Left ventricle myocardium inferior (tissue), 1 donor: ENCODE measurements at regions not wholly inside any gene's neighbourhood (a gene's known extent, or its start where the extent isn't known, plus 50 kb on each side); places are given as distances from the start of the nearest gene placed in this dataset.

Experiments used
- DNase-seq: peaks from one replicate; pipeline ENCODE4 v3.0.0-alpha.2; 2020
- H3K27ac ChIP-seq: fragments of 200-600 bp; replicated peaks from 2 replicates; pipeline ENCODE4 v1.8.0; 2021
- H3K27me3 ChIP-seq: fragments of 200-600 bp; 2 replicates; pipeline ENCODE4 v1.8.0; 2021; ENCODE audit warnings: low read depth
- H3K36me3 ChIP-seq: fragments of 200-600 bp; 2 replicates; pipeline ENCODE4 v1.8.0; 2021
- H3K4me1 ChIP-seq: fragments of 200-600 bp; 2 replicates; pipeline ENCODE4 v1.8.0; 2021
- H3K4me3 ChIP-seq: fragments of 200-600 bp; 2 replicates; pipeline ENCODE4 v1.8.0; 2021; ENCODE audit warnings: mild to moderate bottlenecking, moderate library complexity
- H3K9me3 ChIP-seq: fragments of 200-600 bp; replicated peaks from 2 replicates; pipeline ENCODE4 v1.8.0; 2021
- CTCF ChIP-seq: fragments of 200-600 bp; IDR thresholded peaks from 2 replicates; pipeline ENCODE4 v1.8.0; 2021; ENCODE audit warnings: antibody characterized with exemption, mild to moderate bottlenecking, borderline replicate concordance
- intact Hi-C: fragments of 100-400 bp; cut with micrococcal nuclease; formaldehyde crosslinking; loops from one replicate; pipeline ENCODE4 v1.11.0; 2022
- donor health status: DM: no; HTN: yes; CAD: no; lungs with severe emphysema.

GRCh38 chr20:40046703-40047102, 642.3 kb downstream of the MAFB start:
- Histone ChIP-seq H3K9me3 (no peaks in the 10 kb centered on the region), H3K27me3 (no peaks in the 10 kb centered on the region), H3K4me3 (no peak overlapping the region), H3K4me1 (no peaks in the 10 kb centered on the region), H3K27ac (no peak overlapping the region), H3K36me3 (no peaks in the 10 kb centered on the region)
- TF ChIP-seq CTCF, result no peak
- intact Hi-C loops, result no loop called here
- DNase-seq, result no peak

GRCh38 chr20:40037511-40037910, 651.5 kb downstream of the MAFB start:
- no peak overlapping the region for H3K4me3 ChIP-seq
- TF ChIP-seq CTCF, result no peak
- intact Hi-C loops, result no loop called here
- H3K36me3 ChIP-seq, result no peaks in the 10 kb centered on the region
- no peaks in the 10 kb centered on the region for H3K27me3 ChIP-seq
- H3K27ac ChIP-seq, result no peak overlapping the region
- H3K4me1 ChIP-seq, result no peaks in the 10 kb centered on the region
- DNase-seq, result no peak
- H3K9me3 ChIP-seq, result peaks cover 9% of the 10 kb centered on the region

GRCh38 chr20:40029589-40029988, 659.4 kb downstream of the MAFB start:
- intact Hi-C loops, result no loop called here
- Histone ChIP-seq H3K27me3 (no peaks in the 10 kb centered on the region), H3K4me1 (no peaks in the 10 kb centered on the region), H3K27ac (no peak overlapping the region), H3K4me3 (no peak overlapping the region), H3K9me3 (no peaks in the 10 kb centered on the region), H3K36me3 (no peaks in the 10 kb centered on the region)
- DNase-seq, result no peak
- TF ChIP-seq CTCF, result no peak

- Histone ChIP-seq H3K4me1 (no peaks in the 10 kb centered on the region), H3K9me3 (no peaks in the 10 kb centered on the region), H3K36me3 (no peaks in the 10 kb centered on the region), H3K27me3 (peaks cover 3% of the 10 kb centered on the region), H3K4me3 (no peak overlapping the region), H3K27ac (no peak overlapping the region)
- intact Hi-C loops, result no loop called here
- TF ChIP-seq CTCF, result no peak
- no peak for DNase-seq
Observed at GRCh38 chr20:40019510-40019909, 669.5 kb downstream of the MAFB start.

- no peak overlapping the region for H3K27ac ChIP-seq
- H3K4me3 ChIP-seq, result no peak overlapping the region
- intact Hi-C loops, result no loop called here
- no peak for TF ChIP-seq CTCF
- no peaks in the 10 kb centered on the region for H3K4me1 ChIP-seq
- H3K27me3 ChIP-seq, result peaks cover 4% of the 10 kb centered on the region
- H3K36me3 ChIP-seq, result no peaks in the 10 kb centered on the region
- no peak for DNase-seq
- H3K9me3 ChIP-seq, result no peaks in the 10 kb centered on the region
Observed at GRCh38 chr20:40017765-40018164, 671.3 kb downstream of the MAFB start.

- intact Hi-C loops, result no loop called here
- no peaks in the 10 kb centered on the region for H3K4me1 ChIP-seq
- H3K4me3 ChIP-seq, result no peak overlapping the region
- peaks cover 4% of the 10 kb centered on the region for H3K27me3 ChIP-seq
- H3K36me3 ChIP-seq, result no peaks in the 10 kb centered on the region
- H3K27ac ChIP-seq, result no peak overlapping the region
- no peak for DNase-seq
- TF ChIP-seq CTCF, result no peak
- no peaks in the 10 kb centered on the region for H3K9me3 ChIP-seq
Observed at GRCh38 chr20:40016890-40017289, 672.1 kb downstream of the MAFB start.
